ENCODE measurements at regions not wholly inside any gene's neighbourhood (a gene's known extent, or its start where the extent isn't known, plus 50 kb on each side); places are given as distances from the start of the nearest gene placed in this dataset.

DNA sequence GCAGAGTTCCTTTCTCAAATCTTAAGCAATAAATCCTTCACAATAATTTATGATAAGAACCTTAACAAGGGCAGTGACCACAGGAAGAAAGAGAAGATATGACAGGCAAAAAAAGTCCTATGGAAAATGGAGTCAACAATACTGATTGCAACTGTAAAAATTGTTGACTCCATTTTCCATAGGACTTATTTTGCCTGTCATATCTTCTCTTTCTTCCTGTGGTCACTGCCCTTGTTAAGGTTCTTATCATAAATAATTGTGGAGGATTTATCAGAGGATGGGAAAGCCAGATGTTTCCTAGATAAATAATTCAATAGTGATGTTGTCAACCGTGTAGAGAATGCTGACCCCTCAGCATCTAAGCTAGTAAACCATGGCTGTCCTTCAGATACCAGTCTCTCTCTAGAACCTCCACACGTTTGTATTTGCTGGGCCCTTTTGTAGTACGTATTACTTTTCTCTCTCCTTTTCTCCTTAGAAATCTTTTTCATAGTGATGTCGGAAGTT is 172.6 kb upstream of the BET1 start:
- TF ChIP-seq, protein P1, sequence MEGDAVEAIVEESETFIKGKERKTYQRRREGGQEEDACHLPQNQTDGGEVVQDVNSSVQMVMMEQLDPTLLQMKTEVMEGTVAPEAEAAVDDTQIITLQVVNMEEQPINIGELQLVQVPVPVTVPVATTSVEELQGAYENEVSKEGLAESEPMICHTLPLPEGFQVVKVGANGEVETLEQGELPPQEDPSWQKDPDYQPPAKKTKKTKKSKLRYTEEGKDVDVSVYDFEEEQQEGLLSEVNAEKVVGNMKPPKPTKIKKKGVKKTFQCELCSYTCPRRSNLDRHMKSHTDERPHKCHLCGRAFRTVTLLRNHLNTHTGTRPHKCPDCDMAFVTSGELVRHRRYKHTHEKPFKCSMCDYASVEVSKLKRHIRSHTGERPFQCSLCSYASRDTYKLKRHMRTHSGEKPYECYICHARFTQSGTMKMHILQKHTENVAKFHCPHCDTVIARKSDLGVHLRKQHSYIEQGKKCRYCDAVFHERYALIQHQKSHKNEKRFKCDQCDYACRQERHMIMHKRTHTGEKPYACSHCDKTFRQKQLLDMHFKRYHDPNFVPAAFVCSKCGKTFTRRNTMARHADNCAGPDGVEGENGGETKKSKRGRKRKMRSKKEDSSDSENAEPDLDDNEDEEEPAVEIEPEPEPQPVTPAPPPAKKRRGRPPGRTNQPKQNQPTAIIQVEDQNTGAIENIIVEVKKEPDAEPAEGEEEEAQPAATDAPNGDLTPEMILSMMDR (conservative IDR thresholded peaks at IDR 0.05 in 1 of 2, IDR thresholded peaks at IDR 0.05 in 1 of 2; ENCODE audit: extremely low read depth in 1 of 2, insufficient read depth in 1 of 2, low read depth in 1 of 2, low read length in 2 of 2), result no peak
- no peak for TF ChIP-seq EZH2 (IDR thresholded peaks at IDR 0.05; ENCODE audit: borderline replicate concordance, low read length)
